ENCODE measurements at regions not wholly inside any gene's neighbourhood (a gene's known extent, or its start where the extent isn't known, plus 50 kb on each side); places are given as distances from the start of the nearest gene placed in this dataset.
"Not testable (repeated sequence)": the region's sequence is repeated elsewhere in the genome, so short reads cannot be mapped to it uniquely, and the experiment has no call there.

- WGBS, 2 donors, result 73 to 77% methylated on average over 3 of the region's 3 CpGs
- intact Hi-C loops (cut with DNase I; ENCODE audit: low total_unique reads), result no loop called here
- H3K9me3 ChIP-seq, result no peaks in the 10 kb centered on the region
- no peaks in the 10 kb centered on the region for H3K4me1 ChIP-seq
- no peak for TF ChIP-seq CTCF (IDR thresholded peaks at IDR 0.05)
- no peak for TF ChIP-seq POLR2A (IDR thresholded peaks at IDR 0.05)
- H3K4me3 ChIP-seq, result no peak overlapping the region
- H3K36me3 ChIP-seq (ENCODE audit: low read depth, missing control alignments), result no peaks in the 10 kb centered on the region
- no peaks in the 10 kb centered on the region for H3K27me3 ChIP-seq
- no peak for DNase-seq
- H3K27ac ChIP-seq, result no peak overlapping the region
Measured at GRCh38 chr2:65934992-65935629, 499.8 kb upstream of the MEIS1 start.

- no peak for DNase-seq
- no peaks in the 10 kb centered on the region for H3K9me3 ChIP-seq
- WGBS, 2 donors, result 100% methylated on average over 1 of the region's 1 CpG
Measured at GRCh38 chr2:65932571-65932970, 500.2 kb upstream of the SPRED2 start.

GRCh38 chr2:65931056-65931455 lies 498.7 kb upstream of the SPRED2 start:
- no peak overlapping the region for H3K27ac ChIP-seq
- intact Hi-C loops (cut with DNase I; ENCODE audit: low total_unique reads), result no loop called here
- WGBS, 2 donors, result 77 to 80% methylated on average over 4 of the region's 4 CpGs

More at GRCh38 chr2:65932571-65932970, 500.2 kb upstream of the SPRED2 start:
- intact Hi-C loops (cut with DNase I; ENCODE audit: low total_unique reads), result no loop called here
- Histone ChIP-seq H3K27me3 (no peaks in the 10 kb centered on the region), H3K4me3 (no peak overlapping the region), H3K4me1 (no peaks in the 10 kb centered on the region), H3K27ac (no peak overlapping the region), H3K36me3 (ENCODE audit: low read depth, missing control alignments) (no peaks in the 10 kb centered on the region)
- TF ChIP-seq CTCF (IDR thresholded peaks at IDR 0.05) (no peak), POLR2A (IDR thresholded peaks at IDR 0.05) (no peak)

GRCh38 chr2:65930259-65930658 lies 497.9 kb upstream of the SPRED2 start:
- H3K27ac ChIP-seq, result no peak overlapping the region
- TF ChIP-seq POLR2A (IDR thresholded peaks at IDR 0.05) (no peak), CTCF (IDR thresholded peaks at IDR 0.05) (no peak)

More at GRCh38 chr2:65931056-65931455, 498.7 kb upstream of the SPRED2 start:
- no peaks in the 10 kb centered on the region for H3K27me3 ChIP-seq
- no peak overlapping the region for H3K4me3 ChIP-seq
- DNase-seq, result no peak
- H3K36me3 ChIP-seq (ENCODE audit: low read depth, missing control alignments), result no peaks in the 10 kb centered on the region
- H3K9me3 ChIP-seq, result no peaks in the 10 kb centered on the region
- TF ChIP-seq POLR2A (IDR thresholded peaks at IDR 0.05), result no peak
- TF ChIP-seq CTCF (IDR thresholded peaks at IDR 0.05), result no peak
- H3K4me1 ChIP-seq, result no peaks in the 10 kb centered on the region

GRCh38 chr2:65929664-65930063 lies 497.3 kb upstream of the SPRED2 start:
- H3K9me3 ChIP-seq; H3K4me3 ChIP-seq; H3K36me3 ChIP-seq (ENCODE audit: low read depth, missing control alignments); intact Hi-C loops (cut with DNase I; ENCODE audit: low total_unique reads); H3K27ac ChIP-seq; DNase-seq; H3K27me3 ChIP-seq; H3K4me1 ChIP-seq: not testable (repeated sequence)
- 81 to 87% methylated on average over 5 to 10 of the region's 10 CpGs for WGBS, 2 donors

More at GRCh38 chr2:65930259-65930658, 497.9 kb upstream of the SPRED2 start:
- Histone ChIP-seq H3K27me3 (no peaks in the 10 kb centered on the region), H3K4me3 (no peak overlapping the region), H3K4me1 (no peaks in the 10 kb centered on the region), H3K36me3 (ENCODE audit: low read depth, missing control alignments) (no peaks in the 10 kb centered on the region), H3K9me3 (no peaks in the 10 kb centered on the region)
- no peak for DNase-seq
- intact Hi-C loops (cut with DNase I; ENCODE audit: low total_unique reads), result no loop called here
- WGBS, 2 donors, result 93 to 95% methylated on average over 4 of the region's 4 CpGs
